GM12878 (cell line): ENCODE measurements at regions not wholly inside any gene's neighbourhood (a gene's known extent, or its start where the extent isn't known, plus 50 kb on each side); places are given as distances from the start of the nearest gene placed in this dataset.

ENCODE experiments used
- EGR1 ChIP-seq, 2 experiments: IDR thresholded peaks; 1 replicate in 1 of 2; 2 replicates in 1 of 2; pipeline ENCODE4 v1.6.1; 2011 to 2012; ENCODE audit warnings: low read depth in 2 of 2, low read length in 2 of 2, borderline replicate concordance in 1 of 2, mild to moderate bottlenecking in 1 of 2, moderate library complexity in 1 of 2
- EZH2 ChIP-seq: IDR thresholded peaks from 2 replicates; pipeline ENCODE4 v1.6.1; 2012; ENCODE audit warnings: low read depth, mild to moderate bottlenecking, control low read depth, inconsistent platforms, low read length, borderline replicate concordance; ENCODE audit not compliant: control insufficient read depth
- GABPA ChIP-seq: IDR thresholded peaks from 2 replicates; pipeline ENCODE4 v1.6.1; 2014; ENCODE audit warnings: antibody characterized with exemption, low read depth, mild to moderate bottlenecking, inconsistent platforms
- RELA ChIP-seq: fragments of 450-650 bp; IDR thresholded peaks from 2 replicates; pipeline ENCODE4 v1.8.0; 2014; ENCODE audit warnings: borderline replicate concordance; ENCODE audit not compliant: partially characterized antibody
- RFX5 ChIP-seq: IDR thresholded peaks from 2 replicates; pipeline ENCODE4 v1.6.1; 2011; ENCODE audit warnings: low read depth, low read length, improper control_type of control experiment
- TCF12 ChIP-seq: IDR thresholded peaks from 2 replicates; pipeline ENCODE4 v1.6.1; 2011; ENCODE audit warnings: low read depth, mild to moderate bottlenecking, low read length
- TF ChIP-seq, protein P1 (sequence below), 3 experiments: IDR thresholded peaks in 2 of 3; conservative IDR thresholded peaks in 1 of 3; 2 replicates each; pipeline ENCODE4 v1.5.1; 2011; ENCODE audit warnings: low read depth in 3 of 3, low read length in 3 of 3, mild to moderate bottlenecking in 3 of 3, control low read depth in 2 of 3, moderate library complexity in 2 of 3, inconsistent platforms in 1 of 3, mixed read lengths in 1 of 3; ENCODE audit not compliant: control insufficient read depth in 2 of 3, insufficient read depth in 1 of 3; ENCODE audit errors: extremely low read depth in 1 of 3
- TF ChIP-seq, protein P2 (sequence below): IDR thresholded peaks from 2 replicates; pipeline ENCODE4 v1.6.1; 2012; ENCODE audit warnings: low read depth, low read length, improper control_type of control experiment
- TF ChIP-seq, protein P3 (sequence below): IDR thresholded peaks from 2 replicates; pipeline ENCODE4 v1.6.1; 2012; ENCODE audit warnings: low read depth, low read length, improper control_type of control experiment

GRCh38 chr10:6657669-6658068 is 77.6 kb upstream of the PRKCQ start:
- TF ChIP-seq RFX5 (no peak), TCF12 (no peak), GABPA (no peak), EZH2 (no peak), EGR1 (IDR thresholded peaks at IDR 0.05; ENCODE audit: borderline replicate concordance in 1 of 2, low read depth in 2 of 2, low read length in 2 of 2) (no peak), RELA (no peak)
- TF ChIP-seq, protein P1, sequence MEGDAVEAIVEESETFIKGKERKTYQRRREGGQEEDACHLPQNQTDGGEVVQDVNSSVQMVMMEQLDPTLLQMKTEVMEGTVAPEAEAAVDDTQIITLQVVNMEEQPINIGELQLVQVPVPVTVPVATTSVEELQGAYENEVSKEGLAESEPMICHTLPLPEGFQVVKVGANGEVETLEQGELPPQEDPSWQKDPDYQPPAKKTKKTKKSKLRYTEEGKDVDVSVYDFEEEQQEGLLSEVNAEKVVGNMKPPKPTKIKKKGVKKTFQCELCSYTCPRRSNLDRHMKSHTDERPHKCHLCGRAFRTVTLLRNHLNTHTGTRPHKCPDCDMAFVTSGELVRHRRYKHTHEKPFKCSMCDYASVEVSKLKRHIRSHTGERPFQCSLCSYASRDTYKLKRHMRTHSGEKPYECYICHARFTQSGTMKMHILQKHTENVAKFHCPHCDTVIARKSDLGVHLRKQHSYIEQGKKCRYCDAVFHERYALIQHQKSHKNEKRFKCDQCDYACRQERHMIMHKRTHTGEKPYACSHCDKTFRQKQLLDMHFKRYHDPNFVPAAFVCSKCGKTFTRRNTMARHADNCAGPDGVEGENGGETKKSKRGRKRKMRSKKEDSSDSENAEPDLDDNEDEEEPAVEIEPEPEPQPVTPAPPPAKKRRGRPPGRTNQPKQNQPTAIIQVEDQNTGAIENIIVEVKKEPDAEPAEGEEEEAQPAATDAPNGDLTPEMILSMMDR (IDR thresholded peaks at IDR 0.05 in 2 of 3, conservative IDR thresholded peaks at IDR 0.05 in 1 of 3; ENCODE audit: control insufficient read depth in 2 of 3, extremely low read depth in 1 of 3, insufficient read depth in 1 of 3, low read depth in 3 of 3, low read length in 3 of 3) = no peak
- TF ChIP-seq, protein P2, sequence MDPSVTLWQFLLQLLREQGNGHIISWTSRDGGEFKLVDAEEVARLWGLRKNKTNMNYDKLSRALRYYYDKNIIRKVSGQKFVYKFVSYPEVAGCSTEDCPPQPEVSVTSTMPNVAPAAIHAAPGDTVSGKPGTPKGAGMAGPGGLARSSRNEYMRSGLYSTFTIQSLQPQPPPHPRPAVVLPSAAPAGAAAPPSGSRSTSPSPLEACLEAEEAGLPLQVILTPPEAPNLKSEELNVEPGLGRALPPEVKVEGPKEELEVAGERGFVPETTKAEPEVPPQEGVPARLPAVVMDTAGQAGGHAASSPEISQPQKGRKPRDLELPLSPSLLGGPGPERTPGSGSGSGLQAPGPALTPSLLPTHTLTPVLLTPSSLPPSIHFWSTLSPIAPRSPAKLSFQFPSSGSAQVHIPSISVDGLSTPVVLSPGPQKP = no peak
- TF ChIP-seq, protein P3, sequence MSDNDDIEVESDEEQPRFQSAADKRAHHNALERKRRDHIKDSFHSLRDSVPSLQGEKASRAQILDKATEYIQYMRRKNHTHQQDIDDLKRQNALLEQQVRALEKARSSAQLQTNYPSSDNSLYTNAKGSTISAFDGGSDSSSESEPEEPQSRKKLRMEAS = no peak
